CD4-positive, alpha-beta T cell treated with Interleukin-1 beta for 1 hour (primary cell): ENCODE measurements at regions not wholly inside any gene's neighbourhood (a gene's known extent, or its start where the extent isn't known, plus 50 kb on each side); places are given as distances from the start of the nearest gene placed in this dataset.

Experiments
- DNase-seq, 2 donors: peaks; one replicate each; pipeline ENCODE4 v3.0.0-alpha.2; 2020 to 2022

- no peak for DNase-seq
Measured at GRCh38 chr2:204239411-204240165, 303.0 kb downstream of the ICOS start.

GRCh38 chr2:204240961-204241360, 304.3 kb upstream of the PARD3B start:
- no peak for DNase-seq

- no peak for DNase-seq
Measured at GRCh38 chr2:204249437-204249836, 295.8 kb upstream of the PARD3B start.

- DNase-seq = no peak
Measured at GRCh38 chr2:204250692-204251091, 294.6 kb upstream of the PARD3B start.

GRCh38 chr2:204251158-204251997, 293.9 kb upstream of the PARD3B start:
- DNase-seq = no peak

GRCh38 chr2:204251998-204252376, 293.3 kb upstream of the PARD3B start:
- DNase-seq = no peak

GRCh38 chr2:204255071-204255470, 290.2 kb upstream of the PARD3B start:
- no peak for DNase-seq

- DNase-seq = no peak
Measured at GRCh38 chr2:204255526-204255925, 289.7 kb upstream of the PARD3B start.

GRCh38 chr2:204257781-204258180, 287.5 kb upstream of the PARD3B start:
- DNase-seq = no peak

- DNase-seq = no peak
Measured at GRCh38 chr2:204258890-204259289, 286.4 kb upstream of the PARD3B start.

- DNase-seq = peak; percentile 3 to 33
Measured at GRCh38 chr2:204260162-204260877, 285.0 kb upstream of the PARD3B start.

- no peak for DNase-seq
Measured at GRCh38 chr2:204260901-204261300, 284.4 kb upstream of the PARD3B start.

GRCh38 chr2:204261846-204262245, 283.4 kb upstream of the PARD3B start:
- no peak for DNase-seq

- DNase-seq = no peak
Measured at GRCh38 chr2:204264085-204264553, 281.2 kb upstream of the PARD3B start.

- DNase-seq = no peak
Measured at GRCh38 chr2:204264621-204265140, 280.6 kb upstream of the PARD3B start.

GRCh38 chr2:204265681-204266181, 279.5 kb upstream of the PARD3B start:
- no peak for DNase-seq

GRCh38 chr2:204268458-204268857, 276.8 kb upstream of the PARD3B start:
- no peak for DNase-seq

GRCh38 chr2:204268971-204269370, 276.3 kb upstream of the PARD3B start:
- DNase-seq = no peak

- no peak for DNase-seq
Measured at GRCh38 chr2:204272089-204272488, 273.2 kb upstream of the PARD3B start.

GRCh38 chr2:204272610-204273287, 272.5 kb upstream of the PARD3B start:
- DNase-seq = no peak

- no peak for DNase-seq
Measured at GRCh38 chr2:204274429-204274828, 270.8 kb upstream of the PARD3B start.

- no peak for DNase-seq
Measured at GRCh38 chr2:204274991-204275390, 270.3 kb upstream of the PARD3B start.
